ENCODE measurements at regions not wholly inside any gene's neighbourhood (a gene's known extent, or its start where the extent isn't known, plus 50 kb on each side); places are given as distances from the start of the nearest gene placed in this dataset.

- TF ChIP-seq CTCF (IDR thresholded peaks at IDR 0.05): no peak
- H3K27ac Mint-ChIP-seq: no peak overlapping the region
- H3K36me3 Mint-ChIP-seq (ENCODE audit: low read depth): no peaks in the 10 kb centered on the region
- DNase-seq (no peak), ATAC-seq (no peak)
- H3K4me1 Mint-ChIP-seq (ENCODE audit: low read depth): no peaks in the 10 kb centered on the region
- H3K27me3 Mint-ChIP-seq: no peaks in the 10 kb centered on the region
- CTCF ChIA-PET: no interaction called here
- POLR2A ChIA-PET: no interaction called here
- intact Hi-C loops (cut with micrococcal nuclease): no loop called here
- no peak overlapping the region for H3K4me3 Mint-ChIP-seq
- H3K9me3 Mint-ChIP-seq: no peaks in the 10 kb centered on the region
These were observed 71.9 kb downstream of the NAA11 start for GRCh38 chr4:79253924-79254323.

- DNase-seq (no peak), ATAC-seq (no peak)
- H3K27ac Mint-ChIP-seq: no peak overlapping the region
- H3K36me3 Mint-ChIP-seq (ENCODE audit: low read depth): no peaks in the 10 kb centered on the region
- no peak overlapping the region for H3K4me3 Mint-ChIP-seq
- no peak for TF ChIP-seq CTCF (IDR thresholded peaks at IDR 0.05)
- H3K4me1 Mint-ChIP-seq (ENCODE audit: low read depth): no peaks in the 10 kb centered on the region
- no peaks in the 10 kb centered on the region for H3K9me3 Mint-ChIP-seq
- ChIA-PET CTCF (no interaction called here), POLR2A (no interaction called here)
- intact Hi-C loops (cut with micrococcal nuclease): no loop called here
- H3K27me3 Mint-ChIP-seq: peaks cover 2% of the 10 kb centered on the region
These were observed 72.7 kb downstream of the NAA11 start for GRCh38 chr4:79253168-79253567.

- Mint-ChIP-seq H3K27ac (no peak overlapping the region), H3K4me3 (no peak overlapping the region), H3K4me1 (ENCODE audit: low read depth) (no peaks in the 10 kb centered on the region), H3K36me3 (ENCODE audit: low read depth) (no peaks in the 10 kb centered on the region), H3K9me3 (no peaks in the 10 kb centered on the region), H3K27me3 (peaks cover 2% of the 10 kb centered on the region)
- TF ChIP-seq CTCF (IDR thresholded peaks at IDR 0.05): no peak
- DNase-seq: no peak
- POLR2A ChIA-PET: no interaction called here
- intact Hi-C loops (cut with micrococcal nuclease): no loop called here
- ATAC-seq: no peak
- CTCF ChIA-PET: no interaction called here
These were observed 75.0 kb downstream of the NAA11 start for GRCh38 chr4:79250887-79251286.

GRCh38 chr4:79249881-79250503, 75.9 kb downstream of the NAA11 start:
- DNase-seq (peak; percentile 11), ATAC-seq (no peak)
- ChIA-PET CTCF (no interaction called here), POLR2A (no interaction called here)
- Mint-ChIP-seq H3K27ac (no peak overlapping the region), H3K36me3 (ENCODE audit: low read depth) (no peaks in the 10 kb centered on the region), H3K4me1 (ENCODE audit: low read depth) (no peaks in the 10 kb centered on the region), H3K27me3 (peaks cover 2% of the 10 kb centered on the region), H3K9me3 (no peaks in the 10 kb centered on the region), H3K4me3 (no peak overlapping the region)
- no peak for TF ChIP-seq CTCF (IDR thresholded peaks at IDR 0.05)
- intact Hi-C loops (cut with micrococcal nuclease): no loop called here

- Mint-ChIP-seq H3K27ac (no peak overlapping the region), H3K36me3 (ENCODE audit: low read depth) (no peaks in the 10 kb centered on the region), H3K27me3 (peaks cover 2% of the 10 kb centered on the region), H3K9me3 (no peaks in the 10 kb centered on the region), H3K4me1 (ENCODE audit: low read depth) (no peaks in the 10 kb centered on the region), H3K4me3 (no peak overlapping the region)
- ChIA-PET CTCF (no interaction called here), POLR2A (interaction anchor here (0.7 kb wide), 1 partner anchor 358 kb away, joined by 4 read pairs; no protein-coding TSS in a partner anchor)
- intact Hi-C loops (cut with micrococcal nuclease): no loop called here
- no peak for TF ChIP-seq CTCF (IDR thresholded peaks at IDR 0.05)
- no peak for DNase-seq
- no peak for ATAC-seq
These were observed 77.3 kb downstream of the NAA11 start for GRCh38 chr4:79248610-79249009.

All from activated CD8-positive, alpha-beta T cell treated with anti-CD3 and anti-CD28 coated beads for 36 hours (primary cell).